ENCODE measurements at regions not wholly inside any gene's neighbourhood (a gene's known extent, or its start where the extent isn't known, plus 50 kb on each side); places are given as distances from the start of the nearest gene placed in this dataset.

DNA sequence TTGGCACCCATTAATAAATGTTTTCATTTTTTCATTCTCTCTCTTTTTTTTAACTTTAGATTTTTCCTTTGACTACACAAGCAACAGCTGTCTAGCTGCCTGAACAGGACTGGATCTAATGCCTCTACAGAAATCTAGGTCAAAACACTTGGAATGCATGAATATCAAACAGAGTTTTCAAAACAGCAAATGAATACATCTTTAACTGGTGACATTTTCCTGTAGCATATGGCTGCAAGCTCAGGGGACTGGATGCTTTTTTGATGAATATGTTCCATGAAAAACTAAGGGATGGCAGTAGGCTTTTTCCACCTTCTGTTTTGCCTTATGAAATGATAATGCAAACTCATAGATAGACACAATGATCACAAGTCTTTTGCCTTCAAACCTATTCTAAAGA, 661.7 kb downstream of the MCTP2 start:
- TF ChIP-seq YY1 (IDR thresholded peaks at IDR 0.05; ENCODE audit: insufficient read depth, insufficient read length) (no peak), SUZ12 (IDR thresholded peaks at IDR 0.05; ENCODE audit: extremely low read depth, insufficient read depth, insufficient read length) (no peak)
